ENCODE measurements at regions not wholly inside any gene's neighbourhood (a gene's known extent, or its start where the extent isn't known, plus 50 kb on each side); places are given as distances from the start of the nearest gene placed in this dataset.

GRCh38 chr11:21711341-21711740 is 481.5 kb upstream of the ANO5 start:
- TF ChIP-seq, protein P1, sequence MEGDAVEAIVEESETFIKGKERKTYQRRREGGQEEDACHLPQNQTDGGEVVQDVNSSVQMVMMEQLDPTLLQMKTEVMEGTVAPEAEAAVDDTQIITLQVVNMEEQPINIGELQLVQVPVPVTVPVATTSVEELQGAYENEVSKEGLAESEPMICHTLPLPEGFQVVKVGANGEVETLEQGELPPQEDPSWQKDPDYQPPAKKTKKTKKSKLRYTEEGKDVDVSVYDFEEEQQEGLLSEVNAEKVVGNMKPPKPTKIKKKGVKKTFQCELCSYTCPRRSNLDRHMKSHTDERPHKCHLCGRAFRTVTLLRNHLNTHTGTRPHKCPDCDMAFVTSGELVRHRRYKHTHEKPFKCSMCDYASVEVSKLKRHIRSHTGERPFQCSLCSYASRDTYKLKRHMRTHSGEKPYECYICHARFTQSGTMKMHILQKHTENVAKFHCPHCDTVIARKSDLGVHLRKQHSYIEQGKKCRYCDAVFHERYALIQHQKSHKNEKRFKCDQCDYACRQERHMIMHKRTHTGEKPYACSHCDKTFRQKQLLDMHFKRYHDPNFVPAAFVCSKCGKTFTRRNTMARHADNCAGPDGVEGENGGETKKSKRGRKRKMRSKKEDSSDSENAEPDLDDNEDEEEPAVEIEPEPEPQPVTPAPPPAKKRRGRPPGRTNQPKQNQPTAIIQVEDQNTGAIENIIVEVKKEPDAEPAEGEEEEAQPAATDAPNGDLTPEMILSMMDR (IDR thresholded peaks at IDR 0.05): no peak
- TF ChIP-seq POLR2A (IDR thresholded peaks at IDR 0.05): no peak

Data from stomach (tissue), 4 donors.